ENCODE measurements at regions not wholly inside any gene's neighbourhood (a gene's known extent, or its start where the extent isn't known, plus 50 kb on each side); places are given as distances from the start of the nearest gene placed in this dataset.

- Histone ChIP-seq H3K27ac (no peak overlapping the region), H3K36me3 (replicated peaks in 1 of 2; ENCODE audit: insufficient read depth in 1 of 2, low read depth in 2 of 2) (no peaks in the 10 kb centered on the region), H3K27me3 (no peaks in the 10 kb centered on the region), H3K4me1 (no peaks in the 10 kb centered on the region), H3K4me3 (no peak overlapping the region), H3K9me3 (no peaks in the 10 kb centered on the region)
- DNase-seq (no peak), ATAC-seq (no peak)
- no peak for TF ChIP-seq POLR2A (IDR thresholded peaks at IDR 0.05)
- TF ChIP-seq, protein P1, sequence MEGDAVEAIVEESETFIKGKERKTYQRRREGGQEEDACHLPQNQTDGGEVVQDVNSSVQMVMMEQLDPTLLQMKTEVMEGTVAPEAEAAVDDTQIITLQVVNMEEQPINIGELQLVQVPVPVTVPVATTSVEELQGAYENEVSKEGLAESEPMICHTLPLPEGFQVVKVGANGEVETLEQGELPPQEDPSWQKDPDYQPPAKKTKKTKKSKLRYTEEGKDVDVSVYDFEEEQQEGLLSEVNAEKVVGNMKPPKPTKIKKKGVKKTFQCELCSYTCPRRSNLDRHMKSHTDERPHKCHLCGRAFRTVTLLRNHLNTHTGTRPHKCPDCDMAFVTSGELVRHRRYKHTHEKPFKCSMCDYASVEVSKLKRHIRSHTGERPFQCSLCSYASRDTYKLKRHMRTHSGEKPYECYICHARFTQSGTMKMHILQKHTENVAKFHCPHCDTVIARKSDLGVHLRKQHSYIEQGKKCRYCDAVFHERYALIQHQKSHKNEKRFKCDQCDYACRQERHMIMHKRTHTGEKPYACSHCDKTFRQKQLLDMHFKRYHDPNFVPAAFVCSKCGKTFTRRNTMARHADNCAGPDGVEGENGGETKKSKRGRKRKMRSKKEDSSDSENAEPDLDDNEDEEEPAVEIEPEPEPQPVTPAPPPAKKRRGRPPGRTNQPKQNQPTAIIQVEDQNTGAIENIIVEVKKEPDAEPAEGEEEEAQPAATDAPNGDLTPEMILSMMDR (IDR thresholded peaks at IDR 0.05): no peak
- WGBS, 2 donors: 74 to 82% methylated on average over 3 of the region's 3 CpGs
- intact Hi-C loops (cut with DNase I): no loop called here
Observed at GRCh38 chr9:87097238-87097637, 149.9 kb upstream of the GAS1 start.

GRCh38 chr9:87099407-87099806 lies 152.1 kb upstream of the GAS1 start:
- 48 to 52% methylated on average over 1 of the region's 1 CpG for WGBS, 2 donors
- Histone ChIP-seq H3K4me3 (no peak overlapping the region), H3K27ac (no peak overlapping the region), H3K27me3 (no peaks in the 10 kb centered on the region), H3K9me3 (no peaks in the 10 kb centered on the region), H3K4me1 (no peaks in the 10 kb centered on the region), H3K36me3 (replicated peaks in 1 of 2; ENCODE audit: insufficient read depth in 1 of 2, low read depth in 2 of 2) (no peaks in the 10 kb centered on the region)
- intact Hi-C loops (cut with DNase I): no loop called here
- DNase-seq (no peak), ATAC-seq (no peak)
- TF ChIP-seq, protein P1 (IDR thresholded peaks at IDR 0.05): no peak
- TF ChIP-seq POLR2A (IDR thresholded peaks at IDR 0.05): no peak

- ATAC-seq: no peak
- TF ChIP-seq, protein P1 (IDR thresholded peaks at IDR 0.05): no peak
- TF ChIP-seq POLR2A (IDR thresholded peaks at IDR 0.05): no peak
- Histone ChIP-seq H3K9me3 (no peaks in the 10 kb centered on the region), H3K36me3 (replicated peaks in 1 of 2; ENCODE audit: insufficient read depth in 1 of 2, low read depth in 2 of 2) (no peaks in the 10 kb centered on the region), H3K27me3 (no peaks in the 10 kb centered on the region), H3K4me3 (no peak overlapping the region), H3K27ac (no peak overlapping the region), H3K4me1 (no peaks in the 10 kb centered on the region)
- no peak for DNase-seq
- intact Hi-C loops (cut with DNase I): no loop called here
- 10 to 14% methylated on average over 1 of the region's 1 CpG for WGBS, 2 donors
Observed at GRCh38 chr9:87100001-87100400, 152.7 kb upstream of the GAS1 start.

- no peaks in the 10 kb centered on the region for H3K36me3 ChIP-seq (replicated peaks in 1 of 2; ENCODE audit: insufficient read depth in 1 of 2, low read depth in 2 of 2)
- no peaks in the 10 kb centered on the region for H3K4me1 ChIP-seq
- DNase-seq (no peak), ATAC-seq (no peak)
- no peaks in the 10 kb centered on the region for H3K27me3 ChIP-seq
- H3K4me3 ChIP-seq: no peak overlapping the region
- no peak overlapping the region for H3K27ac ChIP-seq
- 81% methylated on average over 4 of the region's 4 CpGs for WGBS, 2 donors
- H3K9me3 ChIP-seq: no peaks in the 10 kb centered on the region
- intact Hi-C loops (cut with DNase I): no loop called here
- no peak for TF ChIP-seq POLR2A (IDR thresholded peaks at IDR 0.05)
- TF ChIP-seq, protein P1 (IDR thresholded peaks at IDR 0.05): no peak
Observed at GRCh38 chr9:87102126-87102525, 154.8 kb upstream of the GAS1 start.

DNA sequence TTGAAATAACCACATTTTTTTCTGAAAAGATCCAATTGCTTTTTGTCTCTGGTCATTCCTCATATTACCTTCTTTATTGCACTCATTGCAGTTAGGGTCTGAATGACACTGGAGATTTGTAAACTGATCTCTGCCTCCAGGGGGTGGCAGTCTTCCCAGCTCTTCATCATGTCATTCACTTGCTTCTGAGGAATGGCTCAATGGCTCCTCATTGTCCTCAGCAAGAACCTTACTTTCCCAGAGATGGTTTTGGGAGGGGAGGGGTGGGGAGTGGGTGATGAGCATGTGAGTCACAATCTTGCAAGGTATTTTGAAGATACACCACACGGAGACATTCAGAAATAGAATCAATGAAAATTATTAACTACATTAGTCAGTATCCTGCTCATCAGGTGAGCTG lies 159.8 kb upstream of the GAS1 start:
- WGBS, 2 donors: 64 to 83% methylated on average over 1 of the region's 1 CpG
- DNase-seq (no peak), ATAC-seq (no peak)
- no peaks in the 10 kb centered on the region for H3K36me3 ChIP-seq (replicated peaks in 1 of 2; ENCODE audit: insufficient read depth in 1 of 2, low read depth in 2 of 2)
- H3K4me1 ChIP-seq: no peaks in the 10 kb centered on the region
- intact Hi-C loops (cut with DNase I): no loop called here
- H3K27ac ChIP-seq: no peak overlapping the region
- no peaks in the 10 kb centered on the region for H3K27me3 ChIP-seq
- H3K9me3 ChIP-seq: no peaks in the 10 kb centered on the region
- H3K4me3 ChIP-seq: no peak overlapping the region
- TF ChIP-seq, protein P1 (IDR thresholded peaks at IDR 0.05): no peak
- TF ChIP-seq POLR2A (IDR thresholded peaks at IDR 0.05): no peak
